ENCODE measurements at regions not wholly inside any gene's neighbourhood (a gene's known extent, or its start where the extent isn't known, plus 50 kb on each side); places are given as distances from the start of the nearest gene placed in this dataset.

GRCh38 chr15:46961795-46962194 is 755.5 kb upstream of the SEMA6D start:
- no peak for TF ChIP-seq CTCF (IDR thresholded peaks at IDR 0.05)
- no peak for TF ChIP-seq POLR2A (IDR thresholded peaks at IDR 0.05)

Data from thyroid gland (tissue), 4 donors.